ENCODE measurements at regions not wholly inside any gene's neighbourhood (a gene's known extent, or its start where the extent isn't known, plus 50 kb on each side); places are given as distances from the start of the nearest gene placed in this dataset.

DNA sequence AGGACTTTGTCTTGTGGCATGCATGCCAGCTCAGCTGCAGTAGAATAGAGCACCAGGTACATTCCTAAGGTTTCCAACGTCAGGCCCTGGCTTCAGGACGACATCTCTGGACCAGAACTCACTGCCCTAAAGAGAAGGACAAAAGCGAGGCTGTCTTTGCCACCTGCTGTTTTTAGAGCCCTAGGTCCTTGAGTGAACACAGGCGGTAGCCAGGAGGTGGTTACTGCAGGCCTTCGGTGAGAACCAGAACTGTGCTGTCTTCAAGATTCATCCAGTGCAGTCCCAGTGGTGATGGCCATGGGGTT lies 288.9 kb upstream of the CDH18 start:
- peak overlapping the region; percentile 84 for H3K27ac ChIP-seq
- no peak overlapping the region for H3K4me3 ChIP-seq
- BruUV-seq (replicated peaks), result TSS peak; percentile 86

DNA sequence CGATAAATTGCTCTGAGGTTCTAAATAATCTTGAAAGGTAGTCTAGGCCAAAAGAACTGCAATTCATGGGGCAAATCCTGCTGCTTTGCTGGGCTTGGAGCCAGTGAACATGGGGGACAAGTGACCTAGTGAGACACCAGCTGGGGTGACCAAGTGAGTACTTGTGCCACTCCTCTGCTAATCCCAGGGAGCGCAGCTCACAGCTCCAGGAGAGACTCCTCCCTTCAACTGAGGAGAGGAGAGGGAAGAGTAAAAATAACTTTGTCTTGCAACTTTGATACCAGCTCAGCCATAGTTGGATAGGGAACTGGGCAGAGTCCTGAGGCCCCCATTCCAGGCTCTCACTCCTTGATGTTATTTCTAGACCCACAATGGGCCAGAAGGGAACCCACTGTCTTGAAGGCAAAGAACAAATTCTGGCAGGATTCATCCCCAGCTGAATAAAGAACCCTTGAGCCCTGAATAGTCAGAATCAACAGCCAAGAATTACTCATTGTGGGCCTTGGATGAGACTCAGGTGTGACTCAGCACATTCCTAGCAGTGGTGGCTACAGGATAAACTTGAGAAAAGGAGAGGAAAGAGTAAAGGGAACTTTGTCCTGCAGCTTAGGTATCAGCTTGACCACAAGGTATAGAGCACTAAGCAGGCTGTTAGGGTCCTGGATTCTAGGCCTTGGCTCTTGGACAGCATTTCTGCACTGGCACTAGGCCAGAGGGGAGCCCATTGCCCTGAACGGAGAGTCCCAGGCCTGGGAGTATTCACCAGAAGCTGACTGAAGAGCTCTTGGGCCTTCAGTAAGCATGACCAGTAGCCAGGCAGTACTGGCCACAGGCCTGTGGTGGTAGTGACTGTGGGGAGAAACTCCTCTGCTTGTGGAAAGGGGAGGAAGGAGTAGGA lies 288.3 kb upstream of the CDH18 start:
- intact Hi-C loops (cut with micrococcal nuclease; ENCODE audit: unreplicated experiment), result loop anchor here (1.0 kb wide), 2 partner anchors 10 to 77 kb away; no protein-coding TSS in a partner anchor
- H3K4me2 ChIP-seq, result peak overlapping the region; percentile 54
- no peaks in the 10 kb centered on the region for H3K36me3 ChIP-seq (ENCODE audit: low read depth)
- peaks cover 7% of the 10 kb centered on the region; the same call in 1 of the 2 replicates for H3F3A ChIP-seq (ENCODE audit: insufficient read depth, low read depth)
- peak; percentile 77 to 80 for DNase-seq
- H3K27me3 ChIP-seq (ENCODE audit: insufficient read depth, low read depth), result no peaks in the 10 kb centered on the region
- ChIA-PET CTCF (interaction anchor here (0.6 to 0.7 kb wide), 2 partner anchors 134 to 575 kb away, joined by 3 to 6 read pairs; no protein-coding TSS in a partner anchor), POLR2A (ENCODE audit: unreplicated experiment) (interaction anchor here (0.5 to 0.7 kb wide), 4 partner anchors 74 to 1516 kb away, joined by 3 to 6 read pairs (median 4); no protein-coding TSS in a partner anchor)
- H2AFZ ChIP-seq, result peak overlapping the region; percentile 62
- peak overlapping the region; percentile 84 for H3K27ac ChIP-seq
- H3K9me3 ChIP-seq (ENCODE audit: insufficient read depth, low read depth), result peaks cover 12% of the 10 kb centered on the region; the same call in 1 of the 2 replicates
- no peaks in the 10 kb centered on the region for H3K9me2 ChIP-seq (ENCODE audit: insufficient read depth)
- no peaks in the 10 kb centered on the region for H3K79me2 ChIP-seq (ENCODE audit: low read depth)
- peaks cover 23% of the 10 kb centered on the region for H3K4me1 ChIP-seq (replicated peaks; ENCODE audit: insufficient read depth)
- H3K4me3 ChIP-seq, result no peak overlapping the region
- H4K20me1 ChIP-seq (ENCODE audit: insufficient read depth), result no peaks in the 10 kb centered on the region
- TF ChIP-seq, protein P1, sequence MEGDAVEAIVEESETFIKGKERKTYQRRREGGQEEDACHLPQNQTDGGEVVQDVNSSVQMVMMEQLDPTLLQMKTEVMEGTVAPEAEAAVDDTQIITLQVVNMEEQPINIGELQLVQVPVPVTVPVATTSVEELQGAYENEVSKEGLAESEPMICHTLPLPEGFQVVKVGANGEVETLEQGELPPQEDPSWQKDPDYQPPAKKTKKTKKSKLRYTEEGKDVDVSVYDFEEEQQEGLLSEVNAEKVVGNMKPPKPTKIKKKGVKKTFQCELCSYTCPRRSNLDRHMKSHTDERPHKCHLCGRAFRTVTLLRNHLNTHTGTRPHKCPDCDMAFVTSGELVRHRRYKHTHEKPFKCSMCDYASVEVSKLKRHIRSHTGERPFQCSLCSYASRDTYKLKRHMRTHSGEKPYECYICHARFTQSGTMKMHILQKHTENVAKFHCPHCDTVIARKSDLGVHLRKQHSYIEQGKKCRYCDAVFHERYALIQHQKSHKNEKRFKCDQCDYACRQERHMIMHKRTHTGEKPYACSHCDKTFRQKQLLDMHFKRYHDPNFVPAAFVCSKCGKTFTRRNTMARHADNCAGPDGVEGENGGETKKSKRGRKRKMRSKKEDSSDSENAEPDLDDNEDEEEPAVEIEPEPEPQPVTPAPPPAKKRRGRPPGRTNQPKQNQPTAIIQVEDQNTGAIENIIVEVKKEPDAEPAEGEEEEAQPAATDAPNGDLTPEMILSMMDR (conservative IDR thresholded peaks at IDR 0.05), result no peak
- no peak for TF ChIP-seq EZH2 (IDR thresholded peaks at IDR 0.05; ENCODE audit: low read depth)
- TSS peak; percentile 99 for BruUV-seq (replicated peaks)

More for the DNA sequence above, 288.9 kb upstream of the CDH18 start:
- Histone ChIP-seq H3K9me3 (ENCODE audit: insufficient read depth, low read depth) (peaks cover 12% of the 10 kb centered on the region; the same call in 1 of the 2 replicates), H3F3A (ENCODE audit: insufficient read depth, low read depth) (peaks cover 7% of the 10 kb centered on the region; the same call in 1 of the 2 replicates), H3K4me2 (peak overlapping the region; percentile 54), H3K4me1 (replicated peaks; ENCODE audit: insufficient read depth) (peaks cover 23% of the 10 kb centered on the region), H3K36me3 (ENCODE audit: low read depth) (no peaks in the 10 kb centered on the region), H3K79me2 (ENCODE audit: low read depth) (no peaks in the 10 kb centered on the region), H2AFZ (peak overlapping the region; percentile 62; the same call in 1 of the 2 replicates), H3K9me2 (ENCODE audit: insufficient read depth) (no peaks in the 10 kb centered on the region), H4K20me1 (ENCODE audit: insufficient read depth) (no peaks in the 10 kb centered on the region), H3K27me3 (ENCODE audit: insufficient read depth, low read depth) (no peaks in the 10 kb centered on the region)
- ChIA-PET POLR2A (ENCODE audit: unreplicated experiment) (interaction anchor here (0.5 to 0.7 kb wide), 2 partner anchors 205 to 1516 kb away, joined by 3 to 6 read pairs; no protein-coding TSS in a partner anchor), CTCF (no interaction called here)
- intact Hi-C loops (cut with micrococcal nuclease; ENCODE audit: unreplicated experiment), result loop anchor here (1.0 kb wide), 2 partner anchors 9 to 76 kb away; no protein-coding TSS in a partner anchor
- no peak for DNase-seq
- TF ChIP-seq, protein P1 (conservative IDR thresholded peaks at IDR 0.05), result no peak
- no peak for TF ChIP-seq EZH2 (IDR thresholded peaks at IDR 0.05; ENCODE audit: low read depth)

DNA sequence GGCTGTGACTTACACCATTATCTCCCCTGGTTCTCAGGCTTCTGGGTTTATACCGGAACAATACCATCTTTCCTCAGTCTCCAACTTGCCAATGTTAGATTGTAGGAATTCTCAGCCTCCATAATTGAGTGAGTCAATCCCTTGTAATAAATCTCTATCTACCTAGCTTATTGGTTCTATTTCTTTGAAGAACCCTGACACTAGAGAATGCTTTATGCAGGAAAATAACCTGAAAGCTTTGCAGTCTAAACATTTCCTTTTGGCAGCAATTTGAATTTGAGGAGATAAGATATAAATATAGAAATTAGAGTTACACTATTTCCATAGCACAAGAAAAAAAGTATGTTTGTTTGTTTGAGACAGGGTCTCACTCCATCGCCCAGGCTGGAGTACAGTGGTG lies 278.1 kb upstream of the CDH18 start:
- ChIA-PET POLR2A (ENCODE audit: unreplicated experiment) (no interaction called here), CTCF (no interaction called here)
- H3K79me2 ChIP-seq (ENCODE audit: low read depth), result no peaks in the 10 kb centered on the region
- H3K27ac ChIP-seq, result no peak overlapping the region
- no peaks in the 10 kb centered on the region for H3F3A ChIP-seq (ENCODE audit: insufficient read depth, low read depth)
- TF ChIP-seq, protein P1 (conservative IDR thresholded peaks at IDR 0.05), result no peak
- TF ChIP-seq EZH2 (IDR thresholded peaks at IDR 0.05; ENCODE audit: low read depth), result no peak
- DNase-seq, result no peak
- H3K4me2 ChIP-seq, result no peak overlapping the region
- peak overlapping the region; percentile 29; the same call in 1 of the 2 replicates for H2AFZ ChIP-seq
- no peak overlapping the region for H3K4me3 ChIP-seq
- H3K27me3 ChIP-seq (ENCODE audit: insufficient read depth, low read depth), result no peaks in the 10 kb centered on the region
- BruUV-seq (replicated peaks), result no TSS peak
- H3K9me3 ChIP-seq (ENCODE audit: insufficient read depth, low read depth), result no peaks in the 10 kb centered on the region
- no peaks in the 10 kb centered on the region for H3K4me1 ChIP-seq (replicated peaks; ENCODE audit: insufficient read depth)
- no peaks in the 10 kb centered on the region for H4K20me1 ChIP-seq (ENCODE audit: insufficient read depth)
- H3K9me2 ChIP-seq (ENCODE audit: insufficient read depth), result no peaks in the 10 kb centered on the region
- intact Hi-C loops (cut with micrococcal nuclease; ENCODE audit: unreplicated experiment), result no loop called here
- H3K36me3 ChIP-seq (ENCODE audit: low read depth), result no peaks in the 10 kb centered on the region

Data from PC-9 (cell line).